HG03175 (cell line): ENCODE measurements at regions not wholly inside any gene's neighbourhood (a gene's known extent, or its start where the extent isn't known, plus 50 kb on each side); places are given as distances from the start of the nearest gene placed in this dataset.
A peak's percentile ranks its signal among the peaks of the same experiment; 100 is the strongest.
"Not testable (repeated sequence)": the region's sequence is repeated elsewhere in the genome, so short reads cannot be mapped to it uniquely, and the experiment has no call there.

ENCODE experiments used
- ATAC-seq: cut with Tn5 transposase; IDR thresholded peaks from one replicate; pipeline ENCODE4 v1.9.1; 2021; ENCODE audit warnings: mild to moderate bottlenecking, moderate library complexity; ENCODE audit not compliant: unreplicated experiment

DNA sequence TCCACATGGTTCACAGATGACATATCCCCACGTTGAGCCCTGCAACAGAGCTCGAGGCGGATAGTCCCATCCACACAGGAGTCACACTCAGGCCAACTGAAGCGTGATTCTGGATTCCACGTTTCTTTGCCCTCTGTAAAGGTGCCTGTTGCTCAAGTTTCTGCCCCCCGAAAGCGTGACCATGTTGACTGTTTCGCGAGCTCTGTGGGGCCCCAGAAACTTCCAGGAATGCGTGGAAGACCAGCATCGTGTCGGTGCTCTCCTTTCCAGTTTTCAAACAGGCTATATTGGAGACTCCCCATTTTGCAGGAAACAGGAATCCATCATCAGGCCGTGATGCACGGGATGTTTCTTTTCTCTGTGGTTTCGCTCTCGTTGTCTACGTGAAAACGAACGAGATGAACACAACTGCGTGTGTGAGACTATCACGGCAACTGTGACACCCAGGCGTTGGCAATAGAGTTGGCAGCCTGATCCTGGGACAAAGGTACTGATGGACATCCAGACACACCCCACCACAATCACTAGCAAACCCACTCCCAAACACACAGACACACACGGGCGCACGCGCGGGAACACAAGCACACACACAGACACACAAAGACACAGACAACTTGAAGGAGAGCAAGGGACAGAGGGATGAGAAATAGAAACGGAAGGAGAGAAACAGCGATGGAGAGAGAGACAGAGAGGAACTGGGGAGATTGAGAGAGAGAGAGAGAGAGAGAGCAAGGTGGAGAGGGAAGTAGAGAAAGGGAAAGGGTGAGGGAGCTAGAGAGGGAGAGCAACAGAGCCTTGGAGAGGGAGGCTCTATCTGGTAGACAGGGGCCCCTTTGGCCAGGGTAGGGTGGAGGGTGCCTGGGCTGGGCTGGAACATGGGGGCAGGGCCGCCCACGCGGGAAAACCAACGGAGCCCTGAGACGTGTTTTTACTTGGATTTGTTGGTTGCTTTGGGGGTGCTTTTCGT is 1609.3 kb downstream of the SPATA31A7 start:
- ATAC-seq, result not testable (repeated sequence)

GRCh38 chr9:62799851-62800371 is 1610.1 kb downstream of the SPATA31A7 start:
- ATAC-seq, result not testable (repeated sequence)

DNA sequence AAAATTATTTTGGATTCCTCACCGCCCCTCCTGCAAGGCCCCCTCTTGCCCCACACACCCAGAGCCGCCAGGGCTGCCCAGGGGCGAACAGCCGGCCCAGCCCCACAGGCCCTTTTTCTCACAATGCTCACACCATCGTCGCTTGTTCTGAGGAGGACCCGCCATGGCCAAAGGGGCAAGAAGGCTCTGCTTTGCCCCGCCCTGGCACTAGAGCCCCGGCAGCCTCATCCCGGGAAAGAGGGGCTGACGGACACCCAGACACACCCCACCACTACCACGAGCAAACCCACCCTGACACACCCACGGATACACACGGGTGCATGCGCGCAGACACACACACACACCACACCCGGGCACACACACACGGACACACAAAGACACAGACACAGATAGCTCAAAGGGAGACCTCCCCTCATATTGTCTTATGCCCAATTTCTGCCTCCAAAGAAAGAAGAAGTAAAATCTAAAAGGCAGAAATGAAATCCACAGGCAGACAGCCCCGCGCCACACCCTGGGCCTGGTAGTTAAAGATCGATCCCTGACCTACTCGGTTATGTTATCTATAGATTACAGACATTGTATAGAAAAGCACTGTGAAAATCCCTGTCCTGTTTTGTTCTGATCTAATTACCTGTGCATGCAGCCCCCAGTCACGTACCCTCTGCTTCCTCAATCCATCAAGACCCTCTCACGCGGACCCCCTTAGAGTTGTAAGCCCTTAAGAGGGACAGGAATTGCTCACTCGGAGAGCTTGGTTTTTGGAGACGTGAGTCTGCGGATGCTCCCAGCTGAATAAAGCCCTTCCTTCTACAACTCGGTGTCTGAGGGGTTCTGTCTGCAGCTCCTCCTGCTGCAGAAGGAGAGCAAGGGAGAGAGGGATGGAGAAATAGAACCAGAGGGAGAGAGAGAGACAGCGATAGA is 1610.9 kb downstream of the SPATA31A7 start:
- ATAC-seq, result peak; percentile 18

DNA sequence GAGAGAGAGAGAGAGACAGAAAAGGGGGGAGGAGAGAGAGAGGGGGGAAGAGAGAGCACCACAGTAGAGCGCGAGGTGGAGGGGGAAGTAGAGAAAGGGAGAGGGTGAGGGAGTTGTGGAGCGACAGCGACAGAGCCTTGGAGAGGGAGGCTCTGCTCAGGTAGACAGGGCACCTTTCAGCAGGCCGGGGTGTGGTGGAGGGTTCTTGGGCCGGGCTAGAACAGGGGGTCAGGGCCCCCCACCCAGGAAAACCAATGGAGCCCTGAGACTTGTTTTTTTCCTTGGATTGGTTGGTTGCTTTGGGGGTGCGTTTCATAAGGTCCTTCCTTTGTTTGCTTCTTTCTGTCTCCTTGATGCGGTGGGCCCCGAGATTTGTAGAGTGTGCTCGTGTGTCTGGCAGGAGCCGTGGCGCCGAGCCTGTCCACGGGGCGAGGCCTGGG is 1611.6 kb downstream of the SPATA31A7 start:
- not testable (repeated sequence) for ATAC-seq

DNA sequence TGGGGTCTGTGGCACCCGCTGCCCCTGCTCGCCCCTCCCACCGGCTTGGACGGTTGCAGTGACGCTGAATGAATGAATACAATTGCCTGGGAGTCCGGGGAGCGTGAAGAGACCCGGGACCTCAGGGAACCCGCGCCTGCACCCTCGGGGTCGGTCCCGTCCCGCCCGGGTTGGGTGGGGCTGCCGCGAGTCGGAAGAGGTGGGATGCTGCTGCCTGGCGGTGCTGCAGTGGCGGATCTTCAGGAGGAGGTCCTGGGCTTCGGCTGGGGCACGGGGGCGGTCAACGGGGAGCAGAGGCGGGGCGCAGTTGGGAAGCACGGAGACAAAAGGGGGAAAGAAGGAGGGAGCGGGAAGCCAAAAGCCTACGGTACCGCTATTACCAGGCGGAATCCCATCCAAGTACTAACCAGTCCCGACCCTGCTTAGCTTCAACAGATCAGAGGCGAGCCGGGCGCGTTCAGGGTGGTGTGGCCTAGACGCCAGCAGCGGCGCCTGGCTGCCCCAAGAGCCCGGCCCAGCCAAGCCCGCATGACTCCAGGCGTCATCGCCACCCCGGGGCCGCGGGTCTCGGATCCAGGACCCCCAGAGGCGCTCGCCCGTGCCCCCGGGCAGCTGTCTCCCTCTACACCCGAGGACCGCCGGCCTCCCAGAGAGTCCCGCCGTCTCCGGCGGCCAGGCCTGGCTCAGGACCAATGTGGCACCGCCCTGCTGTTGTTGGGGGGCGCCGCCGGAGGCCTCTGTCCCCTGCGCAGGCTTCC is 1612.3 kb downstream of the SPATA31A7 start:
- peak; percentile 100 for ATAC-seq

GRCh38 chr9:62802719-62803079 is 1612.9 kb downstream of the SPATA31A7 start:
- not testable (repeated sequence) for ATAC-seq

- not testable (repeated sequence) for ATAC-seq
Measured at GRCh38 chr9:62803099-62803498, 1613.3 kb downstream of the SPATA31A7 start.

DNA sequence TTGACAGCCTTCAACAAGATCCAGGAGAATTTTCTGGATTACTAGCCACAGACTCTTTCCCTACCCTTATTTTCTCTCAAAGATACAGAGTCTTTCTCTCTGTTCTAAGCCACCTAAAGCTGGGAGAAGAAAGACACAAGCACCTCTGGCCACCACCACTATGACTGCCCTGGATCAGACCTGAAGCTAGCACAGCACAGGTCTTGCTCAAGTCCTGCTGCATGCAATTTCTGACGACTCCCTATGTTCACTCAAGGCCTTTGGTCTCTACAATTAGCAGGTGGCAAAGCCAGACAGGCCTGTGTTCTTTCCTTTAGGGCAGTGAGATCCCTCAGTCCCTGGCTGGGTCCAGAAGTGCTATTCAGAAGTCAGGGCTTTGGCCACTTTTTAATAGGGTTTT is 1614.5 kb downstream of the SPATA31A7 start:
- ATAC-seq, result not testable (repeated sequence)

DNA sequence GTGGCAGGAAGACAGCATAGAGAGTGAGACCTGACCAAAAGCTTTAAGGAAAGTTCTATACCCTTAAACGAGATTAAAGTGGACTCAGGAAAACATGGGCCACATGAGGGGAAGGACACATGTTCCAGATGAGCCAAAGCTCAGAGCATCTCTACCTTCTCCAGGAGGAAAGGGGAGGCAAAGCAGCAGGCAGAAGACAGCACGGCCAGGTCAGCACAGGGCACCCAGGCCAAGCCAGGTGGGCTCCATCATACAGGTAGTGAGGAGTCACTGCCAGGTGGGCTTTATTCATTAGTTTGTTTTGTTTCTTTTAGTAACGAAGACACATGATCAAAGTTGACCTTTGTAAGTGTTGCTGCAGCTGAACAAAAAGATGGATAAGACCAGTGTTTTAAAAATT is 1617.6 kb downstream of the SPATA31A7 start:
- ATAC-seq, result not testable (repeated sequence)

- not testable (repeated sequence) for ATAC-seq
Measured at GRCh38 chr9:62808081-62808480, 1618.2 kb downstream of the SPATA31A7 start.

- not testable (repeated sequence) for ATAC-seq
Measured at GRCh38 chr9:62810318-62810717, 1620.5 kb downstream of the SPATA31A7 start.

DNA sequence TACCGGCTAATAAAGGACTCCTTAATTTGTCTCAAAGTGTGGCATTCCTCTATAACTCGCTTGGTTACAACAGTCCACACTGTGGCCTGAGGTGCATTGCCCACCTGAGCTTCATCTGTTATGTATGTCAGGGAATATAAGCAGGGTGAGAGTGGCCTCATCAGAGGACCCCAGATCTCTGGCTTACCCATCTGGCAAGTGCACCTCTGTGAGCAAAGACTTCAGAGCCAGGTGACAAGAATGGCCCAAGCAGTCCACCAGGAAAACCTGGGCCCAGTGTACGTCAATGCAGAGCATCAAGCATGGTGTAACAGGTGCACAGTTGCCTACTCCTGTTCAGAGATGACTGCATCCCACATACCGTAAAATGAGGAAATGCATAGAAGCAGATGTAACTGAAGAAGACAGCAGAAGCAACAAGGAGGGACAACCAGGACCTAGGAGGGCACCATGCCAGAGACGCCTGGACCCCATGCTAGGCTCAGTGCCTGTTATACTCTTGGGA is 1621.0 kb downstream of the SPATA31A7 start:
- ATAC-seq, result not testable (repeated sequence)

DNA sequence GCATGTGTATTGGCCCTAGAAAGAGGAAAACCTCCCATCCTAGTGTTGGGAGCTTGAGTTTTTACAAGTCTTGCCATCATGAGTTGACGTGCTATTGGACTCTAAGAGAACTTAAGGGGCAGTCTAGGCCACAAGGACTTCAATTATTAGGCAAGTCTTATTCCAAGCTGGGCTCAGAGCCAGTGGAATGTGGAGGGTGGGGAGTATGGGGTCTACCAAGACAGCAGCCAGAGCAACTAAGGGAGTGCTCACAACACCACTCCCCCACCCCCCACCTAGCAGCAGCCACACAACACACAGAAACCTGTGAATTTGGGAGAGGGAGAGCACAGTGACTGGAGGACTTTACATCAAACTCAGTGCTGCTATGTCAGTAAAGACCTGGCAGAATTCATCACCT is 1625.6 kb downstream of the SPATA31A7 start:
- ATAC-seq, result not testable (repeated sequence)

GRCh38 chr9:62816331-62816730 is 1626.5 kb downstream of the SPATA31A7 start:
- ATAC-seq, result not testable (repeated sequence)

DNA sequence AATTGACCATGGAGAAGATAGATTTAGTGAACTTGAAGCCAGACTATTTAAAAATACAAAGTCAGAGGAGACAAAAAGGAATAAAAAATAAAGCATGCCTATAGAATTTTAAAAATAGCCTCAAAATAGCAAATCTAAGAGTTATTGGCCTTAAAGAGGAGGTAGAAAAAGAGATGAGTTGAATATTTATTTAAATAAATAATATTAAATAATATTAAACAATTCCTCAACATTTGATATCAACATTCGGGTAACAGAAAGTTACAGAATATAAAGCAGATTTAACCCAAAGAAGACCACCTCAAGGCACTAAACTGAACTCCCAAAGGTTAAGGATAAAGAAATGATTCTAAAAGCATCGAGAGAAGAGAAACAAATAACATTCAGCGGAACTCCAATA is 1627.4 kb downstream of the SPATA31A7 start:
- ATAC-seq, result not testable (repeated sequence)

GRCh38 chr9:62822185-62822584 is 1632.3 kb downstream of the SPATA31A7 start:
- ATAC-seq, result not testable (repeated sequence)

DNA sequence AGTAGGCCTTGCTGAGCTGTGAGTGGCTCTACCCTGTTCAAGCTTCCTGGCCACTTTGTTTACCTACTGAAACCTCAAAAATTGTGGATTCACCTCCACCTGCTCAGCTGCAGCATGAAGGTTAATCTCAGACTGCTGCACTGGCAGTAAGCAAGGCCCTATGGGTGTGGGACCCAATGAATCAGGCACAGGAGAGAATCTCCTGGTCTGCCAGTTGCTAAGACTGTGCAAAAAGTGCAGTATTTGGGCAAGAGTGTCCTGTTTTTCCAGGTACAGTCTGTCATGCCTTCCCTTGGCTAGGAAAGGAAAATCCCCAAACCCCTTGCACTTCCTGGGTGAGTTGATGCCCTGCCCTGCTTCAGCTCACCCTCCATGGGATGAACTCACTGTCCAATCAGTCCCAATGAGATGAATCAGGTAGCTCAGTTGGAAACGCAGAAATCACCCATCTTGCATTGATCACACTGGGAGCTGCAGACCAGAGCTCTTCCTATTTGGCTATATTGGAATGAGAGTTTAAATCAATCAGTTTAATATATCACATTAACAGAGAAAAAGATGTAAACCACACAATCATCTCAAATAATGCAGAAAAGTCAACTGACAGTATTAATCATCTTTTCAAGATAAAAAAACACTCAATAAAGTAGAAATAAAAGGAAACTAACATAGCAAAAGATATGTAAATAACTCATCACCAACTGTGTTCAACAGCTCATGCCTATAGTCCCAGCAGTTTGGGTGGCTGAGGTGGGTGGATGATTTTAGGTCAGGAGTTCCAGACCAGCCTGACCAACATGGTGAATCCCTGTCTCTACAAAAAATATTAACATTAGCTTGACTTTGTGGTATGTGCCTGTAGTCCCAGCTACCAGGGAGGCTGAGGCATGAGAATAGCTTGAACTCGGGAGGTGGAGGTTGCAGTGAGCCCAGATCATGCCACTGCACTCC is 1638.4 kb downstream of the SPATA31A7 start:
- not testable (repeated sequence) for ATAC-seq

DNA sequence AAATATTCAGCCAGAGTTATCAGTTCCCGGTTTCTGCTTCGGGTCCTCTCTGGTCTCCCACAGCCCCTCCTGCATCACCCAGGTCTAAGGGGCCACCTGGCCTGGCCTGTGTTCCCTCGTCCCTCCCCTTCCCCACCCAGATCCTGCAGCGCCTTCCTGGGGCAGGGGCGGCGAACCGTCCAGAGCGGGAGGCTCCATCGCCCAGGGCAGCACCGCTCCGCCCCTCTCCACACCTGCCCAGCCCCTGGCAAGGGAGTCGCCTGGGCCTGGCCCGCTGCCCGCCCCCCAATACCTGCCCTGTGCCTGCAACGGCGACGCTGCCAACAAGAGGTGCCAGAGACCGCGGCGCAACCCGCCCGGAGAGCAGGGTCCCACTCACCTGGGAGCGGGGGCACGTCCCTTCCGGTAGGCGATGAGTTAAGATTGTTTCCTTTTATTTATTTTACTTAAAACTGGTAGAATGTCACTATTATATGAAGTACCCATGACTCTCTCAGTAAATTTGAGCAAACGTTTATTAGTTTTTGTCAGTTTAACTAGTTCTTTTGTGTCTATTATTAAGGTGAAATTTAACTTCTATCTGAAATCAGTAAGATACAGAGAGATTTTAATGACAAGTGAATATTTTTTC is 1641.1 kb downstream of the SPATA31A7 start:
- not testable (repeated sequence) for ATAC-seq
